ENCODE measurements at regions not wholly inside any gene's neighbourhood (a gene's known extent, or its start where the extent isn't known, plus 50 kb on each side); places are given as distances from the start of the nearest gene placed in this dataset.

- Histone ChIP-seq H2AFZ (ENCODE audit: low read depth, low read length) (no peak overlapping the region), H4K8ac (ENCODE audit: low read length) (no peak overlapping the region), H3K14ac (ENCODE audit: low read length in 2 of 2) (no peak overlapping the region), H3K4ac (ENCODE audit: low read depth in 1 of 2, low read length in 2 of 2) (no peak overlapping the region), H3K4me3 (ENCODE audit: insufficient read depth in 1 of 2, low read depth in 1 of 2, low read length in 2 of 2) (no peak overlapping the region), H3K9me3 (ENCODE audit: control insufficient read depth, low read length) (no peaks in the 10 kb centered on the region), H2BK5ac (ENCODE audit: low read depth, low read length, poor library complexity, severe bottlenecking) (no peak overlapping the region), H4K91ac (ENCODE audit: low read length) (no peak overlapping the region), H3K9ac (ENCODE audit: low read length) (no peak overlapping the region), H3K4me2 (ENCODE audit: low read length, poor library complexity, severe bottlenecking) (no peak overlapping the region), H2BK12ac (ENCODE audit: low read length in 2 of 2) (no peak overlapping the region), H2BK120ac (ENCODE audit: low read depth, low read length) (no peak overlapping the region), H3K36me3 (ENCODE audit: control insufficient read depth in 1 of 2, insufficient read depth in 2 of 2, low read depth in 1 of 2, low read length in 2 of 2) (no peaks in the 10 kb centered on the region), H3K4me1 (ENCODE audit: control insufficient read depth, insufficient read depth, low read depth, low read length) (no peaks in the 10 kb centered on the region), H3K27ac (ENCODE audit: low read length, poor library complexity, severe bottlenecking) (no peak overlapping the region), H3K23ac (ENCODE audit: low read length in 2 of 2) (no peak overlapping the region), H2BK15ac (ENCODE audit: low read depth, poor library complexity, severe bottlenecking) (no peak overlapping the region), H3K18ac (ENCODE audit: low read depth in 1 of 2, low read length in 2 of 2) (no peak overlapping the region), H3K27me3 (ENCODE audit: control insufficient read depth in 1 of 2, insufficient read depth in 1 of 2, low read length in 2 of 2) (peaks cover 0 to 3% of the 10 kb centered on the region in 2 experiments), H3K79me1 (replicated peaks; ENCODE audit: low read length, poor library complexity, severe bottlenecking) (no peaks in the 10 kb centered on the region), H2AK5ac (ENCODE audit: low read length, severe bottlenecking) (no peak overlapping the region)
- no peak for DNase-seq
- WGBS, result 72% methylated on average over 4 of the region's 4 CpGs
These were observed 416.7 kb upstream of the MAOA start for GRCh38 chrX:43239356-43239755.

GRCh38 chrX:43255596-43255995 lies 400.5 kb upstream of the MAOA start:
- Histone ChIP-seq H2BK5ac (ENCODE audit: low read depth, low read length, poor library complexity, severe bottlenecking) (no peak overlapping the region), H2AFZ (ENCODE audit: low read depth, low read length) (no peak overlapping the region), H2BK120ac (ENCODE audit: low read depth, low read length) (no peak overlapping the region), H3K23ac (ENCODE audit: low read length in 2 of 2) (no peak overlapping the region), H4K8ac (ENCODE audit: low read length) (no peak overlapping the region), H3K9ac (ENCODE audit: low read length) (no peak overlapping the region), H3K79me1 (replicated peaks; ENCODE audit: low read length, poor library complexity, severe bottlenecking) (no peaks in the 10 kb centered on the region), H3K4me1 (ENCODE audit: control insufficient read depth, insufficient read depth, low read depth, low read length) (no peaks in the 10 kb centered on the region), H3K4ac (ENCODE audit: low read depth in 1 of 2, low read length in 2 of 2) (no peak overlapping the region), H3K14ac (ENCODE audit: low read length in 2 of 2) (no peak overlapping the region), H3K4me2 (ENCODE audit: low read length, poor library complexity, severe bottlenecking) (no peak overlapping the region), H3K27ac (ENCODE audit: low read length, poor library complexity, severe bottlenecking) (no peak overlapping the region), H3K27me3 (ENCODE audit: control insufficient read depth in 1 of 2, insufficient read depth in 1 of 2, low read length in 2 of 2) (peaks cover 0 to 3% of the 10 kb centered on the region in 2 experiments), H2BK15ac (ENCODE audit: low read depth, poor library complexity, severe bottlenecking) (no peak overlapping the region), H3K36me3 (ENCODE audit: control insufficient read depth in 1 of 2, insufficient read depth in 2 of 2, low read depth in 1 of 2, low read length in 2 of 2) (no peaks in the 10 kb centered on the region), H2BK12ac (ENCODE audit: low read length in 2 of 2) (no peak overlapping the region), H3K9me3 (ENCODE audit: control insufficient read depth, low read length) (no peaks in the 10 kb centered on the region), H2AK5ac (ENCODE audit: low read length, severe bottlenecking) (no peak overlapping the region), H3K18ac (ENCODE audit: low read depth in 1 of 2, low read length in 2 of 2) (no peak overlapping the region), H3K4me3 (ENCODE audit: insufficient read depth in 1 of 2, low read depth in 1 of 2, low read length in 2 of 2) (no peak overlapping the region), H4K91ac (ENCODE audit: low read length) (no peak overlapping the region)
- WGBS, result 97% methylated on average over 1 of the region's 1 CpG
- DNase-seq, result no peak

- H2BK5ac ChIP-seq (ENCODE audit: low read depth, low read length, poor library complexity, severe bottlenecking), result no peak overlapping the region
- H4K91ac ChIP-seq (ENCODE audit: low read length), result no peak overlapping the region
- no peaks in the 10 kb centered on the region for H3K36me3 ChIP-seq (ENCODE audit: control insufficient read depth in 1 of 2, insufficient read depth in 2 of 2, low read depth in 1 of 2, low read length in 2 of 2)
- no peak overlapping the region for H4K8ac ChIP-seq (ENCODE audit: low read length)
- H3K9ac ChIP-seq (ENCODE audit: low read length), result no peak overlapping the region
- no peak overlapping the region for H3K4me3 ChIP-seq (ENCODE audit: insufficient read depth in 1 of 2, low read depth in 1 of 2, low read length in 2 of 2)
- H2AK5ac ChIP-seq (ENCODE audit: low read length, severe bottlenecking), result no peak overlapping the region
- H2BK15ac ChIP-seq (ENCODE audit: low read depth, poor library complexity, severe bottlenecking), result no peak overlapping the region
- H3K27ac ChIP-seq (ENCODE audit: low read length, poor library complexity, severe bottlenecking), result no peak overlapping the region
- no peak overlapping the region for H2BK120ac ChIP-seq (ENCODE audit: low read depth, low read length)
- H3K18ac ChIP-seq (ENCODE audit: low read depth in 1 of 2, low read length in 2 of 2), result no peak overlapping the region
- no peak overlapping the region for H3K23ac ChIP-seq (ENCODE audit: low read length in 2 of 2)
- H3K4me1 ChIP-seq (ENCODE audit: control insufficient read depth, insufficient read depth, low read depth, low read length), result no peaks in the 10 kb centered on the region
- no peak overlapping the region for H3K4me2 ChIP-seq (ENCODE audit: low read length, poor library complexity, severe bottlenecking)
- H3K79me1 ChIP-seq (replicated peaks; ENCODE audit: low read length, poor library complexity, severe bottlenecking), result no peaks in the 10 kb centered on the region
- H2BK12ac ChIP-seq (ENCODE audit: low read length in 2 of 2), result no peak overlapping the region
- no peak overlapping the region for H3K4ac ChIP-seq (ENCODE audit: low read depth in 1 of 2, low read length in 2 of 2)
- no peak overlapping the region for H3K14ac ChIP-seq (ENCODE audit: low read length in 2 of 2)
- no peak overlapping the region for H2AFZ ChIP-seq (ENCODE audit: low read depth, low read length)
- no peaks in the 10 kb centered on the region for H3K27me3 ChIP-seq (ENCODE audit: control insufficient read depth in 1 of 2, insufficient read depth in 1 of 2, low read length in 2 of 2)
- H3K9me3 ChIP-seq (ENCODE audit: control insufficient read depth, low read length), result peaks cover 7% of the 10 kb centered on the region
- DNase-seq, result no peak
These were observed 389.6 kb upstream of the MAOA start for GRCh38 chrX:43266487-43266886.

GRCh38 chrX:43267652-43268051 lies 388.4 kb upstream of the MAOA start:
- no peaks in the 10 kb centered on the region for H3K4me1 ChIP-seq (ENCODE audit: control insufficient read depth, insufficient read depth, low read depth, low read length)
- WGBS, result 94% methylated on average over 5 of the region's 5 CpGs
- H2BK5ac ChIP-seq (ENCODE audit: low read depth, low read length, poor library complexity, severe bottlenecking), result no peak overlapping the region
- H4K8ac ChIP-seq (ENCODE audit: low read length), result no peak overlapping the region
- H3K4ac ChIP-seq (ENCODE audit: low read depth in 1 of 2, low read length in 2 of 2), result no peak overlapping the region
- no peak overlapping the region for H3K14ac ChIP-seq (ENCODE audit: low read length in 2 of 2)
- H3K36me3 ChIP-seq (ENCODE audit: control insufficient read depth in 1 of 2, insufficient read depth in 2 of 2, low read depth in 1 of 2, low read length in 2 of 2), result no peaks in the 10 kb centered on the region
- no peak overlapping the region for H2BK12ac ChIP-seq (ENCODE audit: low read length in 2 of 2)
- H3K23ac ChIP-seq (ENCODE audit: low read length in 2 of 2), result no peak overlapping the region
- H3K27ac ChIP-seq (ENCODE audit: low read length, poor library complexity, severe bottlenecking), result no peak overlapping the region
- DNase-seq, result no peak
- H3K79me1 ChIP-seq (replicated peaks; ENCODE audit: low read length, poor library complexity, severe bottlenecking), result no peaks in the 10 kb centered on the region
- H3K4me3 ChIP-seq (ENCODE audit: insufficient read depth in 1 of 2, low read depth in 1 of 2, low read length in 2 of 2), result no peak overlapping the region
- no peak overlapping the region for H3K4me2 ChIP-seq (ENCODE audit: low read length, poor library complexity, severe bottlenecking)
- no peaks in the 10 kb centered on the region for H3K27me3 ChIP-seq (ENCODE audit: control insufficient read depth in 1 of 2, insufficient read depth in 1 of 2, low read length in 2 of 2)
- no peak overlapping the region for H2AFZ ChIP-seq (ENCODE audit: low read depth, low read length)
- H2BK120ac ChIP-seq (ENCODE audit: low read depth, low read length), result no peak overlapping the region
- no peak overlapping the region for H4K91ac ChIP-seq (ENCODE audit: low read length)
- H3K9ac ChIP-seq (ENCODE audit: low read length), result no peak overlapping the region
- no peak overlapping the region for H2BK15ac ChIP-seq (ENCODE audit: low read depth, poor library complexity, severe bottlenecking)
- no peak overlapping the region for H2AK5ac ChIP-seq (ENCODE audit: low read length, severe bottlenecking)
- H3K9me3 ChIP-seq (ENCODE audit: control insufficient read depth, low read length), result peaks cover 7% of the 10 kb centered on the region
- no peak overlapping the region for H3K18ac ChIP-seq (ENCODE audit: low read depth in 1 of 2, low read length in 2 of 2)
